Right lobe of liver (tissue), 6 donors: ENCODE measurements at regions not wholly inside any gene's neighbourhood (a gene's known extent, or its start where the extent isn't known, plus 50 kb on each side); places are given as distances from the start of the nearest gene placed in this dataset.

ENCODE experiments used
- ATAC-seq, 4 donors: fragments of 200-7000 bp; cut with Tn5 transposase; one replicate each; pipeline ENCODE4 v1.9.1; 2020; ENCODE audit warnings: mild to moderate bottlenecking in 4 of 4, moderate library complexity in 4 of 4
- DNase-seq, 3 donors: peaks; one replicate each; pipeline ENCODE4 v3.0.0-alpha.2; 2020
- H3K27ac ChIP-seq, 3 donors: fragments of 200-600 bp; one replicate each; pipeline ENCODE4 v1.8.0; 2022
- H3K27me3 ChIP-seq, 2 donors: fragments of 200-600 bp; one replicate each; pipeline ENCODE4 v1.8.0; 2022
- H3K36me3 ChIP-seq, 4 donors: fragments of 200-600 bp; sonication (generic) in 1 of 4; one replicate each; pipeline versions ENCODE4 v1.5.1 to v1.8.0; 2017 to 2022; ENCODE audit warnings: control low read depth in 1 of 4
- H3K4me1 ChIP-seq, 4 donors: fragments of 200-600 bp; sonication (generic) in 1 of 4; one replicate each; pipeline versions ENCODE4 v1.5.1 to v1.8.0; 2017 to 2022; ENCODE audit warnings: control low read depth in 1 of 4
- H3K4me3 ChIP-seq, 3 donors: fragments of 200-600 bp; one replicate each; pipeline ENCODE4 v1.8.0; 2022
- H3K9me3 ChIP-seq, 4 donors: fragments of 200-600 bp; sonication (generic) in 1 of 4; one replicate each; pipeline versions ENCODE4 v1.5.1 to v1.8.0; 2017 to 2022; ENCODE audit warnings: control low read depth in 1 of 4
- CTCF ChIP-seq, 4 donors: fragments of 200-600 bp in 3 of 4; fragments of 450-650 bp in 1 of 4; IDR thresholded peaks; one replicate each; pipeline versions ENCODE4 v1.5.1 to v1.8.0; 2016 to 2022; ENCODE audit warnings: antibody characterized with exemption in 4 of 4, mild to moderate bottlenecking in 2 of 4
- POLR2A ChIP-seq: fragments of 450-650 bp; IDR thresholded peaks from one replicate; pipeline ENCODE4 v1.6.1; 2017; ENCODE audit warnings: antibody characterized with exemption, mild to moderate bottlenecking
- WGBS: methylation state at CpG from one replicate; pipeline ENCODE4 v1.1.6; 2018; ENCODE audit warnings: low coverage, low lambda C conversion rate; ENCODE audit not compliant: insufficient coverage; ENCODE audit errors: missing lambda C conversion rate; 5-methylcytosine and 5-hydroxymethylcytosine counted together
- intact Hi-C, 2 donors: fragments of 100-400 bp; cut with DNase I; formaldehyde crosslinking; loops; one replicate each; pipeline versions ENCODE4 v1.11.2 to v1.14.1; 2022
- donor health status: DM: no; HTN: yes; CAD: no.
- donor health status: DM: no; HTN: no; CAD: no.
- donor health status: DM: no; HTN: no; CAD: no.
- donor health status: DM: no; HTN: yes; CAD: no.
- donor health status: DM: no; HTN: yes; CAD: no.

- no peak overlapping the region for H3K27ac ChIP-seq
- ATAC-seq (no peak), DNase-seq (peak in 1 of 3 donors; percentile 48)
- WGBS: no CpG with 5 or more reads among the region's 8 CpGs
- intact Hi-C loops: no loop called here
- TF ChIP-seq CTCF (IDR thresholded peaks at IDR 0.05): no peak
- TF ChIP-seq POLR2A: no peak
- no peaks in the 10 kb centered on the region for H3K27me3 ChIP-seq
- H3K36me3 ChIP-seq: no peaks in the 10 kb centered on the region
- no peak overlapping the region for H3K4me3 ChIP-seq
- H3K9me3 ChIP-seq: no peaks in the 10 kb centered on the region
- no peaks in the 10 kb centered on the region for H3K4me1 ChIP-seq
Observed at GRCh38 chr3:167114619-167115018, 265.5 kb downstream of the ZBBX start.

GRCh38 chr3:167113035-167113830 lies 266.9 kb downstream of the ZBBX start:
- no peak for DNase-seq

GRCh38 chr3:167110901-167111300 lies 269.2 kb downstream of the ZBBX start:
- Histone ChIP-seq H3K36me3 (no peaks in the 10 kb centered on the region), H3K27me3 (no peaks in the 10 kb centered on the region), H3K4me1 (no peaks in the 10 kb centered on the region), H3K4me3 (no peak overlapping the region), H3K9me3 (peaks cover 0 to 2% (median 0%) of the 10 kb centered on the region in 4 donors), H3K27ac (no peak overlapping the region)
- no peak for TF ChIP-seq POLR2A
- TF ChIP-seq CTCF (IDR thresholded peaks at IDR 0.05): no peak
- WGBS: 70% methylated on average over 8 of the region's 8 CpGs
- DNase-seq: no peak
- ATAC-seq: no peak
- intact Hi-C loops: no loop called here

More at GRCh38 chr3:167113035-167113830, 266.9 kb downstream of the ZBBX start:
- no peak overlapping the region for H3K27ac ChIP-seq
- no peaks in the 10 kb centered on the region for H3K36me3 ChIP-seq
- ATAC-seq: peak; percentile 66 to 85 (median 76)
- WGBS: 78% methylated on average over 11 of the region's 12 CpGs
- TF ChIP-seq CTCF (IDR thresholded peaks at IDR 0.05) (no peak), POLR2A (no peak)
- no peaks in the 10 kb centered on the region for H3K4me1 ChIP-seq
- no peaks in the 10 kb centered on the region for H3K9me3 ChIP-seq
- no peak overlapping the region for H3K4me3 ChIP-seq
- H3K27me3 ChIP-seq: no peaks in the 10 kb centered on the region
- intact Hi-C loops: no loop called here

GRCh38 chr3:167109746-167110145 lies 270.4 kb downstream of the ZBBX start:
- no peak overlapping the region for H3K27ac ChIP-seq
- WGBS: 40% methylated on average over 1 of the region's 1 CpG
- no peaks in the 10 kb centered on the region for H3K27me3 ChIP-seq
- TF ChIP-seq CTCF (IDR thresholded peaks at IDR 0.05) (no peak), POLR2A (no peak)
- peaks cover 0 to 2% (median 0%) of the 10 kb centered on the region in 4 donors for H3K9me3 ChIP-seq
- no peaks in the 10 kb centered on the region for H3K4me1 ChIP-seq
- intact Hi-C loops: no loop called here
- no peak overlapping the region for H3K4me3 ChIP-seq
- no peak for DNase-seq
- no peak for ATAC-seq
- no peaks in the 10 kb centered on the region for H3K36me3 ChIP-seq
